OCI-LY1 (cell line): ENCODE measurements at regions not wholly inside any gene's neighbourhood (a gene's known extent, or its start where the extent isn't known, plus 50 kb on each side); places are given as distances from the start of the nearest gene placed in this dataset.

Source experiments
- H2AFZ ChIP-seq: fragments of 200-600 bp; sonication (generic), shearing (Covaris generic); 2 replicates; pipeline ENCODE4 v1.6.0; 2014; ENCODE audit warnings: antibody characterized with exemption, mild to moderate bottlenecking, low read length
- H3F3A ChIP-seq: fragments of 200-600 bp; sonication (generic), shearing (Covaris generic); 2 replicates; pipeline ENCODE4 v1.6.0; 2014; ENCODE audit warnings: mild to moderate bottlenecking, antibody characterized with exemption, low read length, moderate library complexity; ENCODE audit not compliant: insufficient read depth
- H3K27ac ChIP-seq: fragments of 200-600 bp; sonication (generic); 2 replicates; pipeline ENCODE4 v1.5.1; 2014; ENCODE audit warnings: low read length, mixed run types, mild to moderate bottlenecking, low read depth; ENCODE audit not compliant: poor library complexity, severe bottlenecking
- H3K27me3 ChIP-seq: fragments of 200-600 bp; sonication (generic); 2 replicates; pipeline ENCODE4 v1.6.0; 2014; ENCODE audit warnings: antibody characterized with exemption, mild to moderate bottlenecking, low read length, moderate library complexity; ENCODE audit not compliant: insufficient read depth
- H3K36me3 ChIP-seq: fragments of 200-600 bp; sonication (generic); 2 replicates; pipeline ENCODE4 v1.6.1; 2014; ENCODE audit warnings: mild to moderate bottlenecking, antibody characterized with exemption, low read length, moderate library complexity, mixed read lengths; ENCODE audit not compliant: insufficient read depth
- H3K4me1 ChIP-seq: fragments of 200-600 bp; sonication (generic); 2 replicates; pipeline ENCODE4 v1.5.1; 2014; ENCODE audit warnings: mild to moderate bottlenecking, low read length, moderate library complexity; ENCODE audit not compliant: insufficient read depth, severe bottlenecking
- H3K4me2 ChIP-seq: fragments of 200-600 bp; sonication (generic), shearing (Covaris generic); 2 replicates; pipeline ENCODE4 v1.6.1; 2014; ENCODE audit warnings: low read length
- H3K4me3 ChIP-seq: fragments of 200-600 bp; sonication (generic); 2 replicates; pipeline ENCODE4 v1.5.1; 2014; ENCODE audit warnings: low read length, low read depth, mild to moderate bottlenecking, mixed read lengths; ENCODE audit not compliant: poor library complexity, severe bottlenecking
- H3K79me2 ChIP-seq: fragments of 200-600 bp; shearing (Covaris generic); 2 replicates; pipeline ENCODE4 v1.6.1; 2016; ENCODE audit warnings: mixed run types, low read length, mixed read lengths; ENCODE audit not compliant: insufficient read depth
- H3K9ac ChIP-seq: fragments of 200-600 bp; sonication (generic), shearing (Covaris generic); 2 replicates; pipeline ENCODE4 v1.6.1; 2014; ENCODE audit warnings: mild to moderate bottlenecking, low read length, mixed read lengths
- H3K9me2 ChIP-seq: fragments of 200-600 bp; sonication (generic), shearing (Covaris generic); 2 replicates; pipeline ENCODE4 v1.6.1; 2014; ENCODE audit warnings: low read depth, mild to moderate bottlenecking, low read length, mixed read lengths
- H3K9me3 ChIP-seq: fragments of 200-600 bp; shearing (Covaris generic); 2 replicates; pipeline ENCODE4 v1.6.1; 2014; ENCODE audit warnings: low read length, mixed read lengths
- H4K20me1 ChIP-seq: fragments of 200-600 bp; sonication (generic), shearing (Covaris generic); 2 replicates; pipeline ENCODE4 v1.6.0; 2016; ENCODE audit warnings: mild to moderate bottlenecking, low read length; ENCODE audit not compliant: insufficient read depth
- CTCF ChIP-seq: fragments of 200-600 bp; sonication (generic), shearing (Covaris generic); IDR thresholded peaks from 2 replicates; pipeline ENCODE4 v1.5.1; 2017; ENCODE audit warnings: mild to moderate bottlenecking, antibody characterized with exemption, low read length, moderate library complexity, mixed read lengths
- EZH2 ChIP-seq: fragments of 200-600 bp; sonication (generic), shearing (Covaris generic); IDR thresholded peaks from 2 replicates; pipeline ENCODE4 v1.8.0; 2017; ENCODE audit warnings: borderline replicate concordance, mixed run types, mild to moderate bottlenecking, antibody characterized with exemption, low read length, moderate library complexity, mixed read lengths

- Histone ChIP-seq H3K36me3 (no peaks in the 10 kb centered on the region), H3K79me2 (no peaks in the 10 kb centered on the region), H3K9me3 (peaks cover 2% of the 10 kb centered on the region; the same call in 1 of the 2 replicates), H3K4me3 (no peak overlapping the region), H3K27ac (no peak overlapping the region), H3K27me3 (no peaks in the 10 kb centered on the region), H3K9ac (no peak overlapping the region), H3F3A (no peaks in the 10 kb centered on the region), H3K9me2 (no peaks in the 10 kb centered on the region), H2AFZ (no peak overlapping the region), H3K4me1 (peaks cover 54% of the 10 kb centered on the region), H4K20me1 (no peaks in the 10 kb centered on the region), H3K4me2 (no peak overlapping the region)
- no peak for TF ChIP-seq CTCF
- no peak for TF ChIP-seq EZH2
Measured at GRCh38 chr5:124054564-124054963, 542.6 kb downstream of the CSNK1G3 start.

- H3K9me3 ChIP-seq = peaks cover 2% of the 10 kb centered on the region; the same call in 1 of the 2 replicates
- TF ChIP-seq EZH2 = no peak
- no peak for TF ChIP-seq CTCF
- no peak overlapping the region for H3K9ac ChIP-seq
- H3K36me3 ChIP-seq = no peaks in the 10 kb centered on the region
- H3K4me1 ChIP-seq = peaks cover 43% of the 10 kb centered on the region
- H3K4me2 ChIP-seq = no peak overlapping the region
- H3K27ac ChIP-seq = no peak overlapping the region
- H4K20me1 ChIP-seq = no peaks in the 10 kb centered on the region
- no peak overlapping the region for H3K4me3 ChIP-seq
- H2AFZ ChIP-seq = no peak overlapping the region
- no peaks in the 10 kb centered on the region for H3K79me2 ChIP-seq
- H3K27me3 ChIP-seq = no peaks in the 10 kb centered on the region
- no peaks in the 10 kb centered on the region for H3K9me2 ChIP-seq
- H3F3A ChIP-seq = no peaks in the 10 kb centered on the region
Measured at GRCh38 chr5:124053340-124053739, 541.4 kb downstream of the CSNK1G3 start.

- TF ChIP-seq CTCF (no peak), EZH2 (no peak)
- H3K27me3 ChIP-seq = no peaks in the 10 kb centered on the region
- no peak overlapping the region for H3K4me2 ChIP-seq
- H3K9me3 ChIP-seq = peaks cover 2% of the 10 kb centered on the region; the same call in 1 of the 2 replicates
- no peaks in the 10 kb centered on the region for H3F3A ChIP-seq
- no peaks in the 10 kb centered on the region for H3K9me2 ChIP-seq
- H3K4me1 ChIP-seq = peaks cover 31% of the 10 kb centered on the region
- H3K27ac ChIP-seq = no peak overlapping the region
- no peaks in the 10 kb centered on the region for H3K36me3 ChIP-seq
- H2AFZ ChIP-seq = no peak overlapping the region
- no peak overlapping the region for H3K4me3 ChIP-seq
- H3K9ac ChIP-seq = no peak overlapping the region
- H4K20me1 ChIP-seq = no peaks in the 10 kb centered on the region
- no peaks in the 10 kb centered on the region for H3K79me2 ChIP-seq
Measured at GRCh38 chr5:124052201-124052600, 540.2 kb downstream of the CSNK1G3 start.
